Tongue (tissue), 1 donor: ENCODE measurements at regions not wholly inside any gene's neighbourhood (a gene's known extent, or its start where the extent isn't known, plus 50 kb on each side); places are given as distances from the start of the nearest gene placed in this dataset.

ENCODE experiments used
- DNase-seq: peaks from one replicate; pipeline ENCODE4 v3.0.0-alpha.2; 2015

DNA sequence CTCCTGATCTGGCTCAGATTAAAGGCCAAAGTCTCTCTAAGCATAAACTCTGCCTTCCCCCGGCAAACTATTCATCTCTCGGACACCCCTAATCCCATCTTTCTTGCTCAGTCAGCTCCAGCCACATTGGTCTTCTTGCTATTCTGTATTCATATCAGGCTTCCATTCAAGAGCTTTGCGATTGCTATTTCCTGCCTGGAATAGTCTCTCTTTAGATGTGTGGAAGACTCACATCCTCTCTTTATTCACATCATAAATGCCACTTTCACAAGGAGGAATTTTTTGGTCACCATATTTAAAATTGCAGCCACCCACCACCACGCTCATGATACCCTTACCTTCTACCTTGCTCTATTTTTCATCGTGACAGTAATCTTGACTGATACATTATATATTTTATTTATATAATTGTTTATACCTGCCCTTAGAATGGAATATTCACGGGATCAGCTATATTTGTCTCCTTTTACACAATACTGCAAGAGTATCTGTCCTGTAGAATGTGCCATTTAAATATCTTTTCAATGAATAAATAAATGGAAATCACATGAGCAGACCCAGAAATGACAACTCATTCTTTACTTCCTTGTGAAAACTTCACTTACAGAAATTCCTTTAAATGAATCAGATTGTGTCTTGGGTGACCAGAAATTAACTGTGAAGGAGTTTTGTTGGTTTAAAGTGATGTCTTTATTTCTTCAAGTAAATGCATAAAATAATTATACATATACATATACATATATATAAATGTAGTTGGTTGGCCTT is 780.6 kb upstream of the FLRT2 start:
- no peak for DNase-seq

- no peak for DNase-seq
Observed at GRCh38 chr14:84750284-84750683, 779.7 kb upstream of the FLRT2 start.

- peak; percentile 32 for DNase-seq
Observed at GRCh38 chr14:84750763-84751554, 779.0 kb upstream of the FLRT2 start.

- DNase-seq, result no peak
Observed at GRCh38 chr14:84751745-84752144, 778.2 kb upstream of the FLRT2 start.

GRCh38 chr14:84760489-84761126 is 769.3 kb upstream of the FLRT2 start:
- no peak for DNase-seq

GRCh38 chr14:84767434-84767833 is 762.5 kb upstream of the FLRT2 start:
- DNase-seq, result no peak

DNA sequence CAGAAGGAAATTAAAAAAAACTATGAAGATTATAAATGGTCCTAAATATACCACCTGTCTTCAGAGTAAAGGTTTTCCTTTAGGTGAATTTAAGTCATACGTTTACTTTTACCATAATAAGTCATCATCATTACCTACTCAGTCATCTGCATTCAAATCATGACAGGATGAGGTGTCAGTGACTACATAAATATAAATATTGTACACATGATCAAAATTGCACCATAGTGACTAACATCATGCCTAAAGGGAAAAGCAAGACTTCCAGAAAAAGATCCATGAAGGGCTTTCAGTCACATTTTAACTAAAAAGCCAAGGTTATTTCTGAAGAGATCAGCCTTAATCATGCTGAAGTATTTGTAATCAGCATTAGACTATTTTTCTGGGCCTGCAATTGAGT is 759.9 kb upstream of the FLRT2 start:
- no peak for DNase-seq

GRCh38 chr14:84777356-84777755 is 752.6 kb upstream of the FLRT2 start:
- DNase-seq, result no peak

GRCh38 chr14:84782902-84783301 is 747.0 kb upstream of the FLRT2 start:
- DNase-seq, result no peak

GRCh38 chr14:84783511-84783910 is 746.4 kb upstream of the FLRT2 start:
- DNase-seq, result no peak

GRCh38 chr14:84785996-84786395 is 743.9 kb upstream of the FLRT2 start:
- DNase-seq, result no peak

DNA sequence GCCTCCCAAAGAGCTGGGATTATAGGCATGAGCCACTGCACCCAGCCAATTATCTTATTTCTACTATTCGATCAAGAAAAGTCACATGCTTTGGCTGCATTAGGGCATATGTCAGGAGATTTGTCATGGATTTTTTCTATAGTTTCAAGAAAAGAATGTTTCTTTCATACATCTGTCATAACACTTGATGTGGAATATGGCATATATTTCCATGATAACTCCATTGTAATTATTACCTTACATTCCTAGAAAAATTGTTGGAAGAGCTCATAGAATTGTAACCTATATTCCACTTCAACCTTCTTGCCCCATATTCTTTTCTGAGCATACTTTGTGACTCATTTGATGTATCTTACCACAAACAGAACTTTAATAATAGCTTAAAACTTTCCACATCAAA is 740.9 kb upstream of the FLRT2 start:
- no peak for DNase-seq

GRCh38 chr14:84792722-84793410 is 737.1 kb upstream of the FLRT2 start:
- no peak for DNase-seq

DNA sequence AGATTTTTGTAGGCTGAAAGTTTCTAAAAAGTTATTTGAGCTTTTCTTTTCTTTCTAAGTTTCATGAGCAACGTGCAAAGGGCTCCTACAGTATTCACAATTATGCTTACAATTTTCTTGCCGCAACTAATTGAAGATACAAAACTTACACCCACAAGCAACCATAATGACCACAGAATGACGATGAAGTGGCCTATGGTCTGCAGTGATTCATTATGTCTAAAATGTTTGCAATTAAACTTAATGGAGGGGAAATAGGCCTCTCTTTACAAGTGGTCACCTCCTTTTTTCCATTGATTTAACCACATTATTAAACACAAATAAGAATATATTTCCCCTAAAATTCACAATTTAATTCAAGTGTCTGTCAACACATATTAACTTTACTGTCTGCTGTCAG is 732.6 kb upstream of the FLRT2 start:
- no peak for DNase-seq

DNA sequence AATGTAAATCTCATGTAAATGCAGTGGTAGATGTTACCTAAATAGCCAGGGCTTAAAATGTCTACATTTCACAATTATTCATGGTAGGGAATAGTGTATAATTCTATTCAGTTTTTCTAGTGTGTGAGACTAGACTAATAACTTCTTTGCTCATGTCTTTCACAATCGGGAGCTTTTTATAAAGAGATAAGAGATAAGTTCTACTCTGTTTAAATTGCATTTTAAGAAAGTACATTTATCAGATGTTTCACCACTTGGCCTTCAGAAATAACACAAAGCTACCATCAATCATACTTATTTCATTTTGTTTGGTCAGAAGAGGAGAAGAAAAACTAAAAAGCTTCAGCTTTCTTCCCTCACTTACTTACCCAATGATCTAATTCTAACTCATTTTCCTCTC is 725.5 kb upstream of the FLRT2 start:
- no peak for DNase-seq

- DNase-seq, result no peak
Observed at GRCh38 chr14:84804895-84805294, 725.0 kb upstream of the FLRT2 start.

DNA sequence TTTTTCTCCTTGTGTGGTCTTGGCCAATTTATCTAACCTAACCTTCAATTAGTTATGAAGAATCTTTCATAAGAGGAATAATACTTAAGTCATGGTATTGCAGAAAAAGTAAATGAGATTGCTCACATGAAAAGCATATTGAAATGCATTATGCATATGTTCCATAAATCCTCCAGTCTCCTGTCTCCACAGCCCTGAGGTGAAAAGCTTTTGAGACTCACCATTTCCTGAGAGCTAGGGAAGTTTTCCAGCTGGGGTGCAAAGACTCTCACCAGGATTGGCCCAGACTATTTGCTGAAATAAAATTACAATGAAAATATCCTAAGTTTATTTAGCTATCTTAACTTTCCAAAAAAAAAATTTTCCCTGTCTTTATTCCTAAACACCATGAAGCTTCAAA is 723.8 kb upstream of the FLRT2 start:
- DNase-seq, result no peak

- no peak for DNase-seq
Observed at GRCh38 chr14:84806622-84807021, 723.3 kb upstream of the FLRT2 start.

DNA sequence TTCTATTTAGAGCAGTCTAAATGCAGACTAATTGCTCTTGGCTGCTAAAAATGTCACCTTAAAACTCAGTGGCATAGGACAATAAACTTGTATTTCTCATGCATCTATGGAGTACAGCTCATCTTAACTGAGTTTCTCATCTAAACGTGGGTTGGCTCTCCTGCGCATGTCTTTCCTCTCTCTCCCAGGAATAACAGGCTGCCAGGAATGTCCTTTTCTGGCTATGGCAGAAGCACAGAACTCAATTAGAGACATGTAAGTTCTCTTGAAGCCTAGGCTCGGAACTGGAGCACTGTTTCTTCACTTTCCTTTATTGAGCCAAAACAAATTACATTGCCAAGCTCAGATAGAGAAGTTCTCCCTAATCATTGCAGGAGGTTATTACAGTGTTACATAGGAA is 722.3 kb upstream of the FLRT2 start:
- DNase-seq, result peak; percentile 1

GRCh38 chr14:84809158-84809557 is 720.8 kb upstream of the FLRT2 start:
- no peak for DNase-seq

DNA sequence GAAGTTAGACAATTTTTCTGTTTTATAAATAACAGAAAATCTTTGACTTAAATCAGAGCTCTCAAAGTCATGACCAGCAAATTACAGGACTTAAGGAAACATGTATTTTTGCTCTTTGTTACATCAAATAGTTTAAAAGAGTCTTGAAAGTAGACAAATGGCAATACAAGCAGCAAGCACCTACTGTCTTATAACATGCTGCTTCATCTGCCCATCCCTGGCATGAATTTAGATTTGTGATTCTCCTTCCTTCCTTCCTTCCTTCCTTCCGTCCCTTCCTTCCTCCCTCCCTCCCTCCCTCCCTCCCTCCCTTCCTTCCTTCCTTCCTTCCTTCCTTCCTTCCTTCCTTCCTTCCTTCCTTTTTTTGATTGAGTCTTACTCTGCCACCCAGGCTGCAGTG is 715.6 kb upstream of the FLRT2 start:
- no peak for DNase-seq

- DNase-seq, result no peak
Observed at GRCh38 chr14:84819528-84819927, 710.4 kb upstream of the FLRT2 start.
